Stimulated activated effector memory CD8-positive, alpha-beta T cell treated with anti-CD3 and anti-CD28 coated beads, Interleukin-12 subunit alpha, Interleukin-12 subunit beta, amount 100 ng/mL, for 72 hours (primary cell): ENCODE measurements at regions not wholly inside any gene's neighbourhood (a gene's known extent, or its start where the extent isn't known, plus 50 kb on each side); places are given as distances from the start of the nearest gene placed in this dataset.

Experiments
- ATAC-seq: fragments of 150-1000 bp; cut with Tn5 transposase; 2 replicates; pipeline ENCODE4 v1.10.0; 2021
- DNase-seq, 2 donors: peaks; one replicate each; pipeline ENCODE4 v3.0.0; 2021 to 2022; ENCODE audit warnings: low spot score in 2 of 2
- H3K27ac Mint-ChIP-seq: one replicate; pipeline ENCODE4 v1.8.0; 2022; ENCODE audit warnings: mild to moderate bottlenecking, mixed read lengths
- H3K36me3 Mint-ChIP-seq: one replicate; pipeline ENCODE4 v1.8.0; 2022; ENCODE audit warnings: mild to moderate bottlenecking, mixed read lengths
- H3K4me1 Mint-ChIP-seq: one replicate; pipeline ENCODE4 v1.8.0; 2022; ENCODE audit warnings: mixed read lengths
- H3K4me3 Mint-ChIP-seq: one replicate; pipeline ENCODE4 v1.8.0; 2022; ENCODE audit warnings: mild to moderate bottlenecking, mixed read lengths
- H3K9me3 Mint-ChIP-seq: one replicate; pipeline ENCODE4 v1.8.0; 2022; ENCODE audit warnings: mixed read lengths

DNA sequence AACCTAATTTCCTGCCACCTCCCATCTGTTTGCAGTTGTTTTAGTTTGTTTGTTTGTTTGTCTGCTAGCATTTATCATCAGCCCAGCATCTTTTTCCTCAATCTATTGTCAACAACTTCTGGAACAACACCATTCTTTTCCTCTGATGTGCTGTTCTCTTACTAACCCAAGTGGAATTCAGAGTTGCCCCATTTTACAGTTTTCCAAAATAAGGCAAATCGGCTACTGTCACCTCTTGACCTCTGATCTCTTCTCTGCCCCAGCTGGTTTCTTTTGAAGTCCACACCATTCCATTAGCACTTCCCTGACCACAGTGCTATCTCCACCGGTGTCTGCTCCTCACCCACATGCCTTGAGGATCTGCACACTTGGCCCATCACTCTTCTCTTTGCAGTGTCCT lies 102.4 kb downstream of the EFNB2 start:
- Mint-ChIP-seq H3K4me3 (no peak overlapping the region), H3K4me1 (no peaks in the 10 kb centered on the region), H3K27ac (no peak overlapping the region), H3K36me3 (no peaks in the 10 kb centered on the region), H3K9me3 (no peaks in the 10 kb centered on the region)
- DNase-seq: no peak
- ATAC-seq: no peak

DNA sequence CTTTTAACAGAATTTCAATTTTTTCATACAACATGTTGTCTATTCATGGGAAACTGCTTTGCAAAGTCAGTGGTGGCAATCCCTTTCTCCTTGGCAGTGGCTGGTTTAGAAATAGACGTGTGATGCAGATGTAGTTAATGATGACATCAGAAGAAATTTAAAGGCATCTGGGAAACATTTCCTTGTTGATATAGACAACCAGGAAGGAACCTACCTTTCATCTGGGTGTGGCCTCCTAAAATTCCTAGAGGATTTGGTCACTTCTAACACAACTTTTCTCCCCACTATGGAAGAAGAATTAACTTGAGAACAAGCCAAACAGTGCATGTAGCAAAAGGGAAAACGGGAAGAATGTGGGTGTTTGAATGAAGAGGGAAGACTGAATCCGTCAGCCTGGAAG lies 102.8 kb downstream of the EFNB2 start:
- H3K4me1 Mint-ChIP-seq: no peaks in the 10 kb centered on the region
- no peak for ATAC-seq
- H3K36me3 Mint-ChIP-seq: no peaks in the 10 kb centered on the region
- no peak for DNase-seq
- no peaks in the 10 kb centered on the region for H3K9me3 Mint-ChIP-seq
- H3K27ac Mint-ChIP-seq: no peak overlapping the region
- no peak overlapping the region for H3K4me3 Mint-ChIP-seq

DNA sequence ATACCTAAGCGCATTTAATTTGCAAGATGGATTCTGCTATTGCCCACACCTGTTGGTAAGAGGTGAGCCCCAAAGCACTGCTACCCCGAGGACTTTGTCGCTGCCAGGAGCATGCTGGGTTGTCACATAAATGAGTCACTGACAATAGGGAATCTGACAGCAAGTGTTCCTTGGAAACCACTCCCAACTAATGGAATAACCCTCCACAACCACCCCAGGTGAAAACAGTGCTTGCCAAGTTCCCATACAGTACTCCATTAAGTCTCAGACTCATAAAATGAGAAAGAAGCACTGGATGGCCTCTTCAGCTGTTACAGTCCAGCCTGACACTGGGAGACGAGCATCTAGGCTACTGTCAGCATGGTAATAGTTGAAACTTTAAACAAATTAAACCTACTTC lies 108.6 kb downstream of the EFNB2 start:
- ATAC-seq (no peak), DNase-seq (no peak)
- H3K36me3 Mint-ChIP-seq: no peaks in the 10 kb centered on the region
- no peaks in the 10 kb centered on the region for H3K4me1 Mint-ChIP-seq
- H3K9me3 Mint-ChIP-seq: no peaks in the 10 kb centered on the region
- no peak overlapping the region for H3K4me3 Mint-ChIP-seq
- no peak overlapping the region for H3K27ac Mint-ChIP-seq

DNA sequence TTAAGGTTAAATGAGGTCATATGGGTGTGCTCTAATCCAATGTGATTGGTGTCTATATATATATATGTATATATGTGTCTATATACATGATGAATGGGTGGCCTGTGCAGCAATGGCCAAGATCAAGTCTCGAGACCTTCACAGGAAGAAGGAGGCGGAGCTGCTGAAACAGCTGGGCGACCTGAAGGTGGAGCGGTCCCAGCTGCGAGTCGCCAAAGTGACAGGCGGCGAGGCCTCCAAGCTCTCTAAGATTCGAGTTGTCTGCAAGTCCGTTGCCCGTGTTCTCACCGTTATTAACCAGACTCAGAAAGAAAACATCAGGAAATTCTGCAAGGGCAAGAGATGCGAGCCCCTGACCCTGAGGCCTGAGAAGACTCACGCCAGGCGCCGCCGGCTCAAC lies 109.8 kb downstream of the EFNB2 start:
- ATAC-seq (no peak), DNase-seq (no peak)
- no peak overlapping the region for H3K4me3 Mint-ChIP-seq
- H3K36me3 Mint-ChIP-seq: no peaks in the 10 kb centered on the region
- no peak overlapping the region for H3K27ac Mint-ChIP-seq
- no peaks in the 10 kb centered on the region for H3K4me1 Mint-ChIP-seq
- H3K9me3 Mint-ChIP-seq: no peaks in the 10 kb centered on the region

DNA sequence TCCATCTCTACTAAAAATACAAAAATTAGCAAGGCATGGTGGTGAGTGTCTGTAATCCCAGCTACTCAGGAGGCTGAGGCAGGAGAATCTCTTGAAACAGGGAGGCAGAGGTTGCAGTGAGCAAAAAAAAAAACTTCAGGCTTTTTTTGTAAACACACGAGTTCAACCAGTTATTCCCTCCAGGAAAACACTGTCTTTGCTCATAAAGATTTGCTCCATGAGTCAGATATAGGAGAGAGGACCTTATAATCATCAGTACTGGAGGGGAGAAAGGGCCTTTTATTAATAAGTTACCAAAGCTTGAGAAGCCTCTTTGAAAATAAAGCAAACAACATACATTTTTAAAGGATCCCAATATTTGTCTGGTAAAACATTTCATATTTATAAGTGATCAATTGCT lies 110.7 kb downstream of the EFNB2 start:
- ATAC-seq: no peak
- Mint-ChIP-seq H3K4me3 (no peak overlapping the region), H3K4me1 (no peaks in the 10 kb centered on the region)

DNA sequence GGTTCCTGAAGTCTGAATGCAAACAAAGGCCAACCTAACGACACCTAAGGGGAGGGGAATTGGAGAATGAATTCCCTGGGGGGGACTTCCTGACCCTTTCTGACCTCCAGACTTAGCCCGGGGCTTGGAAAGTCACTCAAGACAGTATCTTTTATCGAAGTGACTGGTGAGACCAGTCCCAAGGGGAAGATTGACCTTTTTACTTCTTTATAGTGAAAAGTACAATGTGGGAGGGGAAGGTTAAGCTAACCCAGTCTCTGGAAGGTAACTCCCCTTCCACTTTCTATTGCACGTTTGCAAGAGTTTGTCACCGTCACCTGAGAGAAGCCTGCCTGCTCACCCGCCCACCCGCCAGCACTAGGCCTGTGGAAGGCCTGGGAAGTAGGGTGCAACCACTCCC lies 111.9 kb downstream of the EFNB2 start:
- Mint-ChIP-seq H3K4me3 (no peak overlapping the region), H3K9me3 (no peaks in the 10 kb centered on the region), H3K27ac (no peak overlapping the region), H3K4me1 (no peaks in the 10 kb centered on the region), H3K36me3 (no peaks in the 10 kb centered on the region)
- DNase-seq (no peak), ATAC-seq (no peak)

More for the DNA sequence above, 110.7 kb downstream of the EFNB2 start:
- Mint-ChIP-seq H3K27ac (no peak overlapping the region), H3K9me3 (no peaks in the 10 kb centered on the region), H3K36me3 (no peaks in the 10 kb centered on the region)
- no peak for DNase-seq

DNA sequence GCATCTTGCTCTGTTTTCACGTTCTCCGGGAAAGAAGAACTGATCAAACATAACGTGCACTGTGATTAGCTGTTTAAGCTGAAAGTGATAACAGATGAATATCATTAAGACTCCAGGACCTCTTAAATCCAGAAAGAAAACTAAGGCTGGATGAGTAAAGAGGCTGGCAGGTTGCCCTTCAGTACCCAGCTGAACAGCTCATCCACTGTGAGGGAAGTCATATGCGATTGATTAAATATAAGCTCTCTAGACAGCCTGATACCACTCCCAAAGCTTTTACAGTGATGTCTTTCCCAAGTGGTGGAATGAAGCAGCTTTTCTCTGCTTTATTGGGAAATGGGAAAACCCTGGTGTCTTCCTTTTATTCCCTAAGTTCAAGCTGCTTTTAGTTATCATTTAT lies 116.9 kb downstream of the EFNB2 start:
- Mint-ChIP-seq H3K4me1 (peaks cover 6% of the 10 kb centered on the region), H3K27ac (no peak overlapping the region), H3K4me3 (no peak overlapping the region), H3K36me3 (no peaks in the 10 kb centered on the region), H3K9me3 (no peaks in the 10 kb centered on the region)
- ATAC-seq (no peak), DNase-seq (no peak)

DNA sequence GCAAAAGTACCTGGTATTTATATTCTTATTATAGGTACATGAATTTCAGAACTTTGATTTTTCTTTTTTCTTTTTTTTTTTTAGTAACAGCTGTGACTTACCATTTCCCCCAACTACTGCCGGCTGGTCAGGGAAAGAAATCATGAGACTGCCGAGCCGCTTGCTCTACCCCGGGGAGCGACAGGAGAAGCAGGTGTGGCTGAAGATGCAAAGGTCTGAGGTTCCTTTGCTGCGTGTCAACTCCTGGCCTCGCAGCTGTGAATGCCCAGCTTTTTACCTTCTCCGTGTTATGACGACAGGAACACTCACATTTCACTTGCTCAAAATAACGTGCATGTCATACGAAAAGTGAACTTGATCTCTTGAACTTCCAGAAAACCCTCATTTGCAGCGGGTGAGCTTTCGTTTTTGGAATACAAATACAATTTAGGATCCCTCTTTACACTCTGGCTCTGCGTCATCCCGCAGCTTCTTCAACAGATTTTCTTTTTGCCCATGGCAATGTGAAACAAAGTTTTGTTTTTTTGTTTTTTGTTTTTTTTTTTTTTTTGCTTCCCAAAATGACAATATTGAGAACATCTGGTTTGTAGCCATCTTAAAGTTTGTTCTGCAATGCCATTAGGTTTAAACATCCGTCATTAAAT lies 117.9 kb downstream of the EFNB2 start:
- H3K36me3 Mint-ChIP-seq: no peaks in the 10 kb centered on the region
- peaks cover 6% of the 10 kb centered on the region for H3K4me1 Mint-ChIP-seq

DNA sequence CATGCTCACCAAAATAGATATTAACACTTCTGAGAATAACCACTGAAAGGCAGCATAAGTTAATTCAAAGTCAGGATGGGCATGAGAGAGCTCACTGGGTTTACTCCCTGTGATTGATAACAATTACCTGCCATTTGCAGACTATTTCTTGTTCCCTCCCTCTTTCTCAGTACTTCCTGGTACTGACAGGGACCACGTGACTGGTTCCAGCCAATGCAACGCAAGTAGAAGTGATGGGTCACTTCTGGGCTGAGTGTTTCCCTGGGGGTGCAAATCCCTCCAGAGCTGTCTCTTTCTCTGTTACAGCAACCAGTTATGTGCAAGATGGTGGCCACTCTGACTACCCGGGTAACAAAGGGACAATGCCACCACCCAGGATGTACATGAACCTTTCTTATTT lies 118.8 kb downstream of the EFNB2 start:
- Mint-ChIP-seq H3K4me3 (no peak overlapping the region), H3K4me1 (peaks cover 6% of the 10 kb centered on the region), H3K27ac (no peak overlapping the region), H3K9me3 (no peaks in the 10 kb centered on the region), H3K36me3 (no peaks in the 10 kb centered on the region)
- no peak for DNase-seq
- no peak for ATAC-seq

More for the DNA sequence above, 117.9 kb downstream of the EFNB2 start:
- Mint-ChIP-seq H3K4me3 (peak overlapping the region; percentile 14), H3K27ac (no peak overlapping the region), H3K9me3 (no peaks in the 10 kb centered on the region)
- no peak for DNase-seq
- ATAC-seq: no peak

DNA sequence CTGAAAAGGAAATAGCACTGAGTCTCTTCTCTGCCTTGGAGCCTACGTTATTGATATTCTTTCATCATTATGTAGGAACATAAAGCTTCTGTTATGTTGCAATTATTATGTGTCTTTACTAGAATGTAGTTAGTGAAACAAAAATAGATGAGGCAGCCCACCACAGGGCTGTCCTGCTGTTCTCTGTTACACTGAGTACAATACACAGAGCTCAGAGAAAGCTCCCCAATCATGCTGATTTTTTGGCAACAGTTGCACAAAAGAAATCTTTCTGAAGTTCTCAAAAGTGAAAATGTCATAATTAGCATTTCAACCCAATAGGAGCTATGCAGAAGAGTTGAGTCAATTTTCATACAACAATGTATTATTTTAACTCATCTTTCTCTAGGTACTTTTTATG lies 119.5 kb downstream of the EFNB2 start:
- no peak overlapping the region for H3K4me3 Mint-ChIP-seq
- H3K27ac Mint-ChIP-seq: no peak overlapping the region
- ATAC-seq (no peak), DNase-seq (no peak)
- H3K4me1 Mint-ChIP-seq: peaks cover 6% of the 10 kb centered on the region
- H3K9me3 Mint-ChIP-seq: no peaks in the 10 kb centered on the region
- H3K36me3 Mint-ChIP-seq: no peaks in the 10 kb centered on the region

DNA sequence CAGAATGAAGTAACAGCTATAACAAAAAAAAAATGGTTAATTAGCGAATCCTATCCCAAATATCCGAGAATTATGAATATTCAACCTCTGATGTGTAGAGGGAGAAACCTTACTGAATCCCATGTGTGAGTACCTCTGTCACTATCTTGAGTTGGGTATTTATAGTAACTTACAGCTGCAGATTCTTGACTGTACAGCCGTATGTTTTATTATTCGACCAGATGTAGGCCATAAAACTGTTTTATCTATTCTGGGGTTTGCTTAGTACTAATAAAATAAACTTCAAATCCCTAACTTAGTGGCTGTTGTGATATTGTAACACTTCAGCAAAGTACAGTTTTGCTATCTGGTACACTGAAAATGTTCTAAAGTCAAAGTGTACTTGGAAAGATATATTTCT lies 120.0 kb downstream of the EFNB2 start:
- no peaks in the 10 kb centered on the region for H3K36me3 Mint-ChIP-seq
- peaks cover 6% of the 10 kb centered on the region for H3K4me1 Mint-ChIP-seq
- DNase-seq (no peak), ATAC-seq (no peak)
- H3K4me3 Mint-ChIP-seq: no peak overlapping the region
- no peaks in the 10 kb centered on the region for H3K9me3 Mint-ChIP-seq
- no peak overlapping the region for H3K27ac Mint-ChIP-seq

DNA sequence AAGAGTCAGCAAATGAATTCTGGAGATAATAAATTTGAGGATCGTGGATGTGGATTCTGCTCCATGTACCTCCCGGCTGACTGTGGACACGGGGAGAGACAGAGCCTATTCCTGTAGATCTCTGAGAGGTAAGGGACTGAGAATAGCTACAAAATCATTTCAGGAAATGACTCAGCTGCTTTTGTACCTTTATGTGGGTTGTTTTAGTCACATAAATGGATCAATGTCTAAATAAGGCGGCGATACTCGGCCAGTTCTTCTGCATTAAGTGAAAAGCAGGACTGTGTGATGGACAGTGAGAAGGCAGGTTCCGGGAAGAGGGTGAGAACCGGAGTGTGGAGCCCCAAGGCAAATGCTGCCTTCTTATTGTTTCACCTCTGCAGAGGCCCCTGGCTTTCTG lies 128.1 kb downstream of the EFNB2 start:
- no peak for DNase-seq
- no peak overlapping the region for H3K4me3 Mint-ChIP-seq
- no peaks in the 10 kb centered on the region for H3K9me3 Mint-ChIP-seq
- H3K27ac Mint-ChIP-seq: no peak overlapping the region
- H3K4me1 Mint-ChIP-seq: no peaks in the 10 kb centered on the region
- H3K36me3 Mint-ChIP-seq: no peaks in the 10 kb centered on the region
- ATAC-seq: peak; percentile 26

DNA sequence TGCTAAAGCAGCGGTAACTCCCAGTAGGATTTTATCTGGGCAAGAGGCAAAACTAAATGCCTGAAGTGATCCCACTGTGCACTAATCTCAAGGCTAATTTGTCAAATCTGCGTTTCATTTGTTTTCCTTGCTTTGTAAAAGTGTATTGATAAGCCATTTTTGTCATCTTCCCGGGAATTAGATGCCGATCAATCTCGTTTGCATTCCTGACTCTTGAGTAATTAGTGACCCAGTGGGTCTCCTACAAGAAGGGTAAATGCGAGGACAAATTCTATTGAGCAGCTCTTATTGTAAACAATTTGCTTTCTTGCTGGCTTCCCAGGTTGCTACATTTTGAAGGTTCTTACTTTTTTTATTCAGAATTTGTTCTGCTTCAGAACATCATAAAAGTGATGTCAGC lies 129.7 kb downstream of the EFNB2 start:
- Mint-ChIP-seq H3K27ac (no peak overlapping the region), H3K4me1 (no peaks in the 10 kb centered on the region), H3K9me3 (no peaks in the 10 kb centered on the region), H3K4me3 (no peak overlapping the region), H3K36me3 (no peaks in the 10 kb centered on the region)
- ATAC-seq: no peak
- no peak for DNase-seq

DNA sequence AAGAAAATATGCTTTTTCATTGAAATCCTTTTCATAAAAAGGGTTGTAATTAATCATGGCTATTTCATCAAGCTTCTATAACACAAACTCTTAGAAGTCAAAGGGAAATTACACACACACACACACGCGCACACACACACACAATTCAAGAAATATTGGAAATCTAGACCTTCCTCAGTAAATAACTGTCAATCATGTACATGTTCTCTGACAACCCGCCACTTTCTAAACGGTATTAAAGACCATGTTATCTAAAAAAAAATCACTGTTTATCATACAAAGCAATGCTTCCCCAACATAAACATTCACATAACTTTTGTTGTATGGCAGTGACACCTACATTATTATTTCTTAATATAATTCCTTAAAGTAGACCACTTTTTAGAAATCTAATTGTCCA lies 132.2 kb downstream of the EFNB2 start:
- ATAC-seq: no peak
- Mint-ChIP-seq H3K4me3 (no peak overlapping the region), H3K4me1 (no peaks in the 10 kb centered on the region), H3K9me3 (no peaks in the 10 kb centered on the region), H3K36me3 (no peaks in the 10 kb centered on the region), H3K27ac (no peak overlapping the region)
- DNase-seq: no peak

DNA sequence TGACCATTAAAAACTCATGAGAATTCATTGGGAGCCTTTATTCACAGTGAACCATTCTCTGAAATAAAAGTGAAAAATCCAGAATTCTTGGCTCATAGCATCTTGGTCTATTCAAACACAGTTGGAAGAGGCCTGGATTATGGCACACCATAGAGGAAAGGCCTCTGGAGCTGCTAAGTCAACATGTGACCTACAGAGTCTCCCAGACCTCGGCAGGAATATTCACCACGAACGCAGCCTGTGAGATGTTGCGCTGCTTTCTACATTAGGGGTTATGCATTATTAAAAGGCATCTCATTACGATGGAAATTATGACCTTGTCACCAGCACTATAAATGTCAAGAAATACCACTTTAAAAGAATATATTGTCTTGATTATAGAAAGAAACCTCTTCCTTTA lies 132.6 kb downstream of the EFNB2 start:
- DNase-seq: no peak
- Mint-ChIP-seq H3K27ac (no peak overlapping the region), H3K9me3 (no peaks in the 10 kb centered on the region), H3K4me3 (no peak overlapping the region), H3K4me1 (no peaks in the 10 kb centered on the region), H3K36me3 (no peaks in the 10 kb centered on the region)
- ATAC-seq: no peak

DNA sequence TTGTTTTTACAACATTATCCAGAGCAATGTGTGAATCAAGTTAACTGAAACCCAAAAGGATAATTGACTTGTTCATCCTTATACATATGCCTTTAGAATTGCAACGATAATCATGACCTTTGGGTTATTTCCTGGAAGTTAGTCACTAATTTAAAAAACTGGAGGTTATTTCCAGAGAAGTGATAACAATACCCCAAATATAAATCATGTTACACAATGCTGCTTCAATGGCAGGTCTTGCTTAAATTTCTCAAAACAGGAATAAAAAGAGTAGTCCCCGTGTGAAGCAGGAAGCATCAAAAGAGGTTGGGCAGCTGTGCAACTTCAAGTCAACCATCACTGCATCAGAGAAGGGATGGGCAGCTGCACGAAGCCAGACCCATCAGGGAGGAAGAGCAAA lies 134.4 kb downstream of the EFNB2 start:
- Mint-ChIP-seq H3K27ac (no peak overlapping the region), H3K4me3 (no peak overlapping the region), H3K9me3 (no peaks in the 10 kb centered on the region), H3K4me1 (no peaks in the 10 kb centered on the region), H3K36me3 (no peaks in the 10 kb centered on the region)
- no peak for DNase-seq
- ATAC-seq: no peak

DNA sequence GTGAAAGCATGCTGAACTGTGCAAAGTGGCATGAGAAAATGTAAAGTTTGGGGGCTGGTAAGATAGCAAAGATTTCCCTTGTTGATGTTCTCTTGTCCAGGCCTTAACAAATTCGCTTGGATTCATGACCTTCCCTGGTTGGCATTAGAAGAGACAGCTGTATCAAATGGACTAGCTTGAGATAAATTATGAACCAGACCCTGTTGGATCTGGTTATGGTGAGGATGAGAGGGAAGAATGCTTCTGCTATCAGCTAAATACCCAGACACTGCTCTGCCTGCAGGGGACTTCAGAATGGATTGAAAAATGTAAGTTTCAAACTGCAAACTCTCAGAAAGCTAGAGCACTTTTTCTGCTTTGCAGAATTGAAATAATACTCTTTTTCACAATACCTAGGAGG lies 135.2 kb downstream of the EFNB2 start:
- Mint-ChIP-seq H3K27ac (no peak overlapping the region), H3K4me3 (no peak overlapping the region), H3K9me3 (no peaks in the 10 kb centered on the region), H3K36me3 (no peaks in the 10 kb centered on the region), H3K4me1 (no peaks in the 10 kb centered on the region)
- DNase-seq (no peak), ATAC-seq (no peak)
